ENCODE measurements at regions not wholly inside any gene's neighbourhood (a gene's known extent, or its start where the extent isn't known, plus 50 kb on each side); places are given as distances from the start of the nearest gene placed in this dataset.

- TF ChIP-seq CTCF (conservative IDR thresholded peaks at IDR 0.05; ENCODE audit: low read length) = no peak
- DNase-seq (ENCODE audit: low read depth) = no peak
- H3K4me3 ChIP-seq (ENCODE audit: low read length) = no peak overlapping the region
These were observed 289.4 kb upstream of the FMN2 start for GRCh38 chr1:239802275-239802674.

- no peak overlapping the region for H3K4me3 ChIP-seq (ENCODE audit: low read length)
- no peak for TF ChIP-seq CTCF (conservative IDR thresholded peaks at IDR 0.05; ENCODE audit: low read length)
- DNase-seq (ENCODE audit: low read depth) = no peak
These were observed 287.9 kb upstream of the FMN2 start for GRCh38 chr1:239803781-239804180.

- no peak overlapping the region for H3K4me3 ChIP-seq (ENCODE audit: low read length)
- DNase-seq (ENCODE audit: low read depth) = no peak
- no peak for TF ChIP-seq CTCF (conservative IDR thresholded peaks at IDR 0.05; ENCODE audit: low read length)
These were observed 287.4 kb upstream of the FMN2 start for GRCh38 chr1:239804266-239804665.

- no peak for DNase-seq (ENCODE audit: low read depth)
- H3K4me3 ChIP-seq (ENCODE audit: low read length) = no peak overlapping the region
- no peak for TF ChIP-seq CTCF (conservative IDR thresholded peaks at IDR 0.05; ENCODE audit: low read length)
These were observed 286.6 kb upstream of the FMN2 start for GRCh38 chr1:239805042-239805441.

- no peak for TF ChIP-seq CTCF (conservative IDR thresholded peaks at IDR 0.05; ENCODE audit: low read length)
- no peak overlapping the region for H3K4me3 ChIP-seq (ENCODE audit: low read length)
- DNase-seq (ENCODE audit: low read depth) = no peak
These were observed 285.6 kb upstream of the FMN2 start for GRCh38 chr1:239805851-239806772.

- H3K4me3 ChIP-seq (ENCODE audit: low read length) = no peak overlapping the region
- TF ChIP-seq CTCF (conservative IDR thresholded peaks at IDR 0.05; ENCODE audit: low read length) = no peak
- no peak for DNase-seq (ENCODE audit: low read depth)
These were observed 284.8 kb upstream of the FMN2 start for GRCh38 chr1:239806897-239807296.

- no peak for TF ChIP-seq CTCF (conservative IDR thresholded peaks at IDR 0.05; ENCODE audit: low read length)
- no peak for DNase-seq (ENCODE audit: low read depth)
- no peak overlapping the region for H3K4me3 ChIP-seq (ENCODE audit: low read length)
These were observed 284.3 kb upstream of the FMN2 start for GRCh38 chr1:239807361-239807760.

All from AG10803 (cell line).